GM18507 (cell line): ENCODE measurements at regions not wholly inside any gene's neighbourhood (a gene's known extent, or its start where the extent isn't known, plus 50 kb on each side); places are given as distances from the start of the nearest gene placed in this dataset.
"Not testable (repeated sequence)": the region's sequence is repeated elsewhere in the genome, so short reads cannot be mapped to it uniquely, and the experiment has no call there.

Experiments used
- DNase-seq: peaks from one replicate; pipeline ENCODE4 v3.0.0; 2011; ENCODE audit warnings: low read depth; ENCODE audit not compliant: insufficient read length; ENCODE audit errors: extremely low spot score
- FAIRE-seq: peaks from 2 replicates; lab custom pipeline; 2011; peaks lifted over from hg19 to GRCh38; lab: Jason Lieb, UNC

DNA sequence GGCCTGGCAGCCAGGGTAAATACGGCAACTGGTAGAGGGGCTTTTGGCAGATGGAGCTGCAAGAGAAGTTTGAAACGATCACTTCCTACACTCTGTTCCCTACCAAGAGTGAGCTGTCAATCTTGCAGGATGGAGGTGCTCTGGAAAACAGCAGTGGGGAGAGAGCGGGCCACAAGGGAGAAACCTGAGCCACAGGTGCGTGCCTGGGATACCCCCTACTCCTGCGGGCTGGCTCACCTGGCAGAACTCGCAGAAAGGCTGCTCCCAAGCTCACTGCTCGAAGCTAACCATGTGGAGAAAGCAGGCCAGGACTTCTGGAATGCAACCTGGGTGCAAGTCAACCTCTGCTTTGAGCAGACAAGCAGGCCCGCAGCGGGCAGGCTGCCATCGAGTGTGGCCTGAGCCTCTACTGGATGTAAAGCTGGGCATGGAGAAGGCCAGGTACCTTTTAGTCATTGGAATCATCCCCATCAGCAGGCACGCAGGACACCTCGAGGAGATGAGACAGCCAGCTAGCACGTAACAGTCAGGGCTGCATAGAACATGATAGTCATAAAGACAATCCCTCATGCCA, 256.8 kb downstream of the BCL2L11 start:
- not testable (repeated sequence) for DNase-seq, FAIRE-seq

DNA sequence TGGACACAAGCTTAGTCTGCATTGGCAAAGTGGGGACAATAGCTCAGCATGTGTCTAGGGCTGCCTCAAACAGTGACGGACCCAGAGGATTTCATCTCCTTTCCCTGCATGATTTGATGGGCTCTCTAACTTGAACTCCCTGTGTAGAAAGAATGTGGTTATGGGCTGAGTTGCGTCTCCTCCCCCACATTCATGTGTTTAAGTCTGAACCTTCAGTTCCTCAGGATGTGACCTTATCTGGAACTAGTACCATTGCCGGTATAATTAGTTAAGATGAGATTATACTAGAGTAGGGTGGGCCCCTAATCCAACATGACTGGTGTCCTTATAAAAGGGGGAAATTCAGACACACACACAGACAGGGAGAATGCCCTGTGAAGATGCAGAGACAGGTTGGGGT, 257.6 kb downstream of the BCL2L11 start:
- not testable (repeated sequence) for FAIRE-seq, DNase-seq

DNA sequence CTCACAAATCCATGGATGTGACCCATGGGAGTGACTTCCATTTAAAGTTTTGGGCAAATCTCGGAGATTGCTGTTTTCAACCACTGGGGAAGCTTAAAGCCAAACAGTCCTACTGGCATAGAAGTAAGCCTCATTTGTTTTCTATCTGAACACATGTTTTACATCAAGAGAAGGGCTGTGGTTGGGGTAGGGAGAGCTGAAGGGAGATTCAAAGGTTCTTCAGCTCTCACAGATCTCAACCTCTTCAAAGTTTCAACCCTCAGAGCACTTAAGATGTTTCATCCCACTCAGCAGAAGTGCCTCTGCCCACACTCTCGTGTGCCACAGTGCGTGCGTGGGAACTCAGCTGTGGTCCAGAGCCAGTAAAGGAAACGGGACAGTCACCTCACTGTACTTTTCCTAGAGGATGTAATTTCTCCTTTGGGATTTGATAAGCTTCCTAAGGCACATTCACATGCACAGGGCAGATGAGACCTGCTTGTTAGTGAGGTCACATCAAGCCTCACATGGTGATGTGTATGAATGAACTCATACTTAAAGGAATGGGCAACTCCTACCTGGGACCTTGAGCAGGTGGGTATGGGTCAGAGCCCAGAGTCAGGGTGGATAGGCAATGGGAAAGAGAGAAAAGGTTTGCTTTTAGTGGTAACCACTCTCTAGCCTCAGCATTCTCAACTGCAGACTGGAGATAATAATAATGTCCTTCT, 260.2 kb downstream of the BCL2L11 start:
- DNase-seq, FAIRE-seq: not testable (repeated sequence)

DNA sequence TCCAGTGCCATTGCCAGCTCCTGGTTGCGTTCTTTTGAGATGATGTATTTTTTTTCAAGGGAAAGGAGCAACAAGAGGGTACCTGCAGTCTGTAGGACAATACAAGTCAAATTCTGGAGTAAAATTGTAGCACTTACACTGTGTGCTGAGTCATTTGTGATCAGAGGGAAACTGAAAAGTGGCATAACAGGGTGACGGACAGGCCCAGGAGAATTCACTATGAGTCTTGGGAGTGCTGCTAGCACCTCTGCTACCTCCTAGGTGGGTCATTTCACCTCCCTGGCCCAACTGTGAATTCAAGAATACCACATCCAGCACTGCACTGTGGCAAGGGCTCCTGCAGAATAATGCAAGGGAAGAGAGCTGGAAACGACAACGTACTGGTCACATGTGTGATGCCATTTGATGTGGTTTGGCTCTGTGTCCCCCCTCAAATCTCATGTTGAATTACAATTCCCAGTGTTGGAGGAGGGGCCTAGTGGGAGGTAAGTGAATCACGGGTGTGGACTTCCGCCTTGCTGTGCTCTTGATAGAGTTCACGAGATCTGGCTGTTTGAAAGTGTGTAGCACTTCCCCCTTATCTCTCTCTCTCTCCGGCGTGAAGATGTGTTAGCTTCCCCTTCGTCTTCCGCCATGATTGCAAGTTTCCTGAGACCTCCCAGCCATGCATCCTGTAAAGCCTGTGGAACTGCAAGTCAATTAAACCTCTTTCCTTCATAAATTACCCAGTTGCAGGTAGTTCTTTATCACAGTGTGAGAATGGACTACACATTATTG, 261.0 kb downstream of the BCL2L11 start:
- FAIRE-seq, DNase-seq: not testable (repeated sequence)

DNA sequence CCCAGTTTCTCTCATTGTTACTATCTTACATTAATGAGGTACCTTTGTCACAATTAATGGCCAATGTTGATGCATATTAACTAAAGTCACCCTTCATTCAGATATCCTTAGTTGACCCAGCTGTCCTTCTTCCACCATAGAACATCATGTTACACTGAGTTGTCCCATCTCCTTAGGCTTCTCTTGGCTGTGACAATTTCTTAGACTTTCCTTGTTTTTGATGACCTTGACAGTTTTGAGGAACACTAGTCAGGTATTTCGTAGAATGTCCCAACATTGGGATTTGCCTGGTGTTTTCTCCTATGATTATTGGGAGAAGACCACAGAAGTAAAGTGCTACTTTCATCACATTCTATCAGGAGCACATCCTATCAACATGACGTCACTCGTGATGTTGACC, 261.8 kb downstream of the BCL2L11 start:
- DNase-seq, FAIRE-seq: not testable (repeated sequence)

DNA sequence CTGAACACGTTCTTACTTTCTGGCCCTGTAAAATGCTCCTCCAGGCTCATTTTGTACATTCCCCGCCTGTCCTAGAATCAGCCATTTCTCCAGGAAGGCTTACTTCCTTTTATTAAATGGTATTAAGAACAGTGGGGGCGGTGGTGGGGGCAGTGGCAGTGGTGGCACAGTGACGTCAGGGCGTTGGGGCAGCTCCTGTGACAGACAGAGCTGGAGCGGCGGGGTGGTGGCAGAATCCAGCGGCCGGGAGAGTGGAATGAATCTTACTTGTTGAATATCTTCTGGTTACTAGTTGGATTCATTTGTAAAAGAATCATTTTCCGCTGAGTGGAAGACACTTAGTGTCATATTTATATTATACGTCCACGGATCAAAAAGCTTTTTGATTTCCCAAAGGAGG, 262.6 kb downstream of the BCL2L11 start:
- not testable (repeated sequence) for DNase-seq, FAIRE-seq

DNA sequence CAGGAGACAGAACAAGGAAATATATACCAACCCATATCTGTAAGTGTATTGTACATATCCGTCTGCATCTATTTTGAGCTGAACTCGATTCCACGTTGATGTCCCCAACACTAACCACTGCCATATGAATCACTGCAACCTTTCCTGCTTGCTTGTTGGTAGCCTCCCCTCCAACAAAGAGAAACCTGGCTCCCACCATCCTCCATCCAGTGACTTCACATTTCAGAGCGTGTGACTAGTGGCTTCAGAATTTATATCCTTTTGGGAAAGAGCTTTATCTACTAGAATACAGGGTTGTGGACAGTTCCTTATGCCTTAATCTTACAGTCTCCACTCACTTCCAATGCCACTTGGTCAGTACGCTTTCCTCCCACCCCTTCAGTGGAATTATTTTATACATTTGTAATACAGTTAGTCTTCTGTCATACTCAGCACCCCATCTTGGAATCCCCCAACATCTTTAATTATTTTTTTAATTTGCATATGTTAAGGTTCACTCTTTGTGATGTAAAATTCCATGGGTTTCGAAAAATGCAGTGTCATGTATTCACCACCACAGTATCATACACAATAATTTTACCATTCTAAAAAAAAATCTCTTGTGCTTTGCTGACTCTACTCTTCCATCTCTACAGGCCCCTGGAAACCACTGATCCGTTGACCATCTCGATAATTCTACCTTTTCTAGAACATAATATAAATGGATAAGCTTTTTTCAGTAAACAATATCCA, 264.7 kb downstream of the BCL2L11 start:
- FAIRE-seq, DNase-seq: not testable (repeated sequence)

DNA sequence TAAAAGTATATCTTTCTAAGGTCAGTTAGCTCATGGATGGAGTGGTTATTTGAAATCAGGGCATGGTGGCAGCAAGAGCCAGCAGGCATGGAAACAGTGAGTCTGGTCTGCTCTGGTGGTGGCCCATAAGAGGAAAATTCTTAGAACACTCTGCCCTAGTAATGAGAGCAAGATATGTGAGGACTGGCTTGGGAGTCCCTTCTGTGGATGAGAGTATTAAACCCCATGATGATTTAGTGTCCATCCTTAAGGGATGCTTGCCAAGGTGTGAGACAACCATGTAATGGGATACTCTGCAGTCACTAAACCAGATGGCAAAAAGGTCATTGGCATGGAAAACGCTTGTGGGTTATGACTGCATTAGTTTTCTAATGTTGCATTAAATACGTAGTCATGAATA, 269.9 kb downstream of the BCL2L11 start:
- FAIRE-seq, DNase-seq: not testable (repeated sequence)

DNA sequence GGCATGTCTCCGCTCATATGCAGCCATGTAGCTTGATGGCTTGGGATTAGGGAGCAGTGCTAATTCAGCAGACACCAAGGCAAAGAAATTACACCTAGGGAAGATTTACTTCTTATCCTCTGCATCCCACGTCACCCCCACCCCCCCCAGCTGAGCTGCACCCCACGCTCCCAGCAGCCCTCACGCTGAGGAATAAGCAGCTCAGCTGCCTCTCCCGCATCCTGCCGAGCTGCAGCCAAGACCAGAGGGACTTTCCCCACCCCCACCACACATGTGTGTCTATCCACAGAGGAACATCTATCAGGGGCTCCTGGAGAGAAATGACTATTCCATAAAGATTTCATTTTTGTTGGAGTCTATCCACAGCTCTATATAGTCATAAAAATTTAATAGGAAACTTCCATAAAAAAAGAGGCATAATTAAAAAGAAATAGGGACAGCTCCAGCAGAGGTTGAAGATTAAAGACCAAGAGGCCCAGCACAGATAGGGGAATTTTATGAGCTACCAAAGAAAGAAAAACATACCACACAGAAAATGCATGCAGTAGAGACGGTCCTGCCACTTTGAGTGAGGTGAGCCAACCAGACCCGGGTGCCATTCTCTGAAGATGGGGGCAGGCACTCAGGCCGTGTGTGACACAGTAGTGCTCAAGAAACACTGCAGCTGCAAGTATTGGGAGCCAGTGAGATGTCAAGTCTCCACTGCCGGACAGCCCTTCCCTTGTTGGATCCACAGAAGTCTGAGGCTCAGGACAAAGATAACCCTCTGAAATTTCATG, 274.8 kb downstream of the BCL2L11 start:
- not testable (repeated sequence) for DNase-seq, FAIRE-seq

DNA sequence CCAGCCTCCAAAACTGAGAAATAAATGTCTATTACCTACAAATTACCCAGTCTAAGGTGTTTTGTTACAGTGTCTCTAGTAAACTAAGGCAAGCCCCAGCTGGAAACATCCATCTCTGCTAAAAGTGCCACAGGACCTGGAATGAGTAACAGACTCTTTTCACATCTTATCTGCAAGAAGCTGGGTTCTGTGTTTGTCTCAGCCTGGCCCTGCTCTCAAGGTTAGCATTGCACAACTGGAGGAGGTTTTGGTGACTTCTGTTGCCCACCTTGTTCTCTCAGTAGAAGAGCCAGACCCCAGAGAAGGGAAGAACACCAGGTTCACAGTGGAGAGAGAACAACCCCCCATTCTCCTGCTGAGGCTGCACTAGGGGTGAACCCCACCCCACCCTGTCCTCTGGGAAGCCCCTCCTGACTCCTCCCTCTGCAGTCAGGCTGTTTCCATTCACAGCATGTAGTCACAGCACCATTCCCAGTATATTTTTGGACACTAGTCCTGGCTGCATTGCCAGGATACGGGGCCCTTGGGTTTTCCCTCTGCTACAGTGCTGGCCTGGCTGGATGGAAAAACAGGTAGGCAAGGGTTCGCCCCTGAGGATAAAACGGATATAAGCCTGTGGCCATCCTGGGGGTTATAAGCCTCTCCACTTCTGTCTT, 280.0 kb downstream of the BCL2L11 start:
- FAIRE-seq, DNase-seq: not testable (repeated sequence)

DNA sequence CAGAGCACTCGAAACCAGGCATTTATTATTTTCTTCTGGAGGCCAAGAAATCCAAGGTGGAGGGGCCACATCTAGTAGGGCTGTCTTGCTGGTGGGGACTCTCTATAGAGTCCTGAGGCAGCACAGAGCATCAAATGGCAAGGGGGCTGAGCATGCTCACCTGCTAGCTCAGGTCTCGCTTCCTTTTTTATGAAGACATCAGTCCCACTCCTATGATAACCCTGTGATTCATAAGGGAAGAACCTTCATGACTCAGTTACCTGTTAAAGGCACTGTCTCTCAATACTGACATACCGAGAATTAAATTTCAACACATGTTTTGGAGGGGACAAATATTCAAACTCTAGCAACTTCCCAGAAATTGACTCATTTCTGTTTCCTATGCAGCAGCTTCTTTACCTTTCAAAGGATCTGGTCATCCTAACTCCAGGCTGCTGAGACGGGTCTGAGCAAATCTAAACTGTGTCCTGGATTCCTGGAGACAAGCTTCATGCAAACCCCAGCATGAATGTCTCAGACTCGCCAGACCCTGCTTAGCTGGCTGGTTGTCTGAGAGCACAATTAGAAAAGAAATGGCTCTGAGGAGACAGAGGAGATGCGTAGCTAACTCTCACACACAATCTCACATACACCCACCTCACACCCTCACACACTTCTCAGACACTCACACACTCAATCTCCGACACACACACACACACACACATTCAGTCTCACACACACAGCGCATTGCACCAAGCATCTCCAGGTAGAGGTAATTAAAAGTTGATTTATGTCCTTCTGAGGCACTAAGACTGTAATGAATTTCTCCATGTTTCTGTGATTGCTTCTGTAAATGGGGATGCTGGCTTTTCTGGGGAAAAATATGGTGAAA, 280.8 kb downstream of the BCL2L11 start:
- DNase-seq, FAIRE-seq: not testable (repeated sequence)

DNA sequence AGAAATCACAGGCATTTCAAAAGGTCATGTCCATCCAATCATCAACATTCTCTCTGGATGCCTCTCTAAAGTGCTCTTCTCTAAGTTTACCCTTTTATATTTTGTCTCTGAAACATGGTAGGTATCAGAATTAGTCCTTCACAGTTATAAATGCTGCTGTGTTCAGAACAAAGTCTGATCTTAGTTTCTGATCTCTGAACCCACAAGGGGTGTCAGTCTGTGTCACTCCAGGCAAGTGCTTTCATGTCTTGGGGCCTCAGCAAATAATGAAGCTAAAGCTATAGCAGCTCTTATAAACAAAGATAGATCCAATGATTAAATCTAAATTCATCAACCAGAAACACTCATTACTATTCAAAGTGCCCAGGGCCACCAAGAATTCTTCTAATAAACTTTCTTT, 281.7 kb downstream of the BCL2L11 start:
- not testable (repeated sequence) for FAIRE-seq, DNase-seq

DNA sequence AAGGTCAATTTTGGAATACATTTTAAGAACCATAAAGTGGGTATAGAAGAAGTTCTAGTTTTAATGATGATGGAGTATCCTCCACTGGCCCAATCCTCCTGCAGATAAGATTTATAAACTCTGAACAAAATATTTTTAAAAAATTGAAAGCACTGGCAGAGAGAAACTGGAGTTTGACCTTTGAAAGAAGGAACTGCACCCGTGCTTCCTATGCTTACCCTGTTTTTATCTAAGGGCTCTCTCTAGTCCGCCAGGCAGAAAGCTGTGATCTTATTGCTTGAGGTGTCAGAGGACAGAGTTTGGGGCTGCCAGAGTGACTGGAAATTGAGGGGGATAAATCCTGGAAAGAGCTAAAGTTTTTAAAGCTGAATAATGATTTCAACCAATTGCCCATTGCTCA, 282.6 kb downstream of the BCL2L11 start:
- FAIRE-seq, DNase-seq: not testable (repeated sequence)

DNA sequence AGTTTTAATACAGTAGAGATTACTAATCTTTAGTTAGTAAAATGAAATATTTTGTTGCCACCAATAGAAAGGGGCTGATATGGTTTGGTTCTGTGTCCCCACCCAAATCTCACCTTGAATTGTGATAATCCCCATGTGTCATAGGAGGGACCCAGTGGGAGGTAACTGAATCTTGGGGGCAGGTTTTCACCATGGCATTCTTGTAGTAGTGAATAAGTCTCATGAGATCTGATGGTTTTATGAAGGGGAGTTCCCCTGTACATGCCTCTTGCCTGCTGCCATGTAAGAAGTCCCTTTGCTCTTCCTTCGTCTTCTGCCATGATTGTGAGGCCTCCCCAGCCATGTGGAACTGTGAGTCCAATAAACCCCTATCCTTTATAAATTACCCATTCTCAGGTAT, 285.9 kb downstream of the BCL2L11 start:
- FAIRE-seq, DNase-seq: not testable (repeated sequence)

DNA sequence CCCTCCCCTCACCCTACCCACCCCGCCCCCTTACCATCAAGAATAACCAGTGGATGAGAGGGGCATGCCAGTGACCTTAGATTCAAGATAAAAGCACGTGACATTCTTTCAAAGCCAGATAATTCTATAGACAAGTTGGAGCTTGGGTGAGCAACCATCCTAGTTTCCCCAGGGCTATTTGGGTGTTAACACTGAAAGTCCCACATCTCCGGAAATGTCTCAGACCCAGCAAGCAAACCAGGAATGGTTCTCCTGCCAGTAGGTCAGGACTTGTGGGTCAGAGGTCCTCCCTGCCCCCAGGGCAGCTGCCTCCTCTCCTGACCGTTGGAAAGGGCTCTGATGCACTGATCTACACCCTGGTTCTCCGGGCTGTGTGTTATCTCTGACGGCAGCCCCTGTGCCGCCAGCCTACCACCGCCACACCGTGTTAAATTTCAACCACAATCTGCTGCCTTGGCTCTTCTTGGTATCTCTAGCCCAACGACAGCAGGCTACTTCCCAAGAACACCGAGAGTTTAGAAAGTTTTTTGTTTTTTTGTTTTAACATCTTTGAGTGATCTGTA, 287.0 kb downstream of the BCL2L11 start:
- not testable (repeated sequence) for FAIRE-seq, DNase-seq

DNA sequence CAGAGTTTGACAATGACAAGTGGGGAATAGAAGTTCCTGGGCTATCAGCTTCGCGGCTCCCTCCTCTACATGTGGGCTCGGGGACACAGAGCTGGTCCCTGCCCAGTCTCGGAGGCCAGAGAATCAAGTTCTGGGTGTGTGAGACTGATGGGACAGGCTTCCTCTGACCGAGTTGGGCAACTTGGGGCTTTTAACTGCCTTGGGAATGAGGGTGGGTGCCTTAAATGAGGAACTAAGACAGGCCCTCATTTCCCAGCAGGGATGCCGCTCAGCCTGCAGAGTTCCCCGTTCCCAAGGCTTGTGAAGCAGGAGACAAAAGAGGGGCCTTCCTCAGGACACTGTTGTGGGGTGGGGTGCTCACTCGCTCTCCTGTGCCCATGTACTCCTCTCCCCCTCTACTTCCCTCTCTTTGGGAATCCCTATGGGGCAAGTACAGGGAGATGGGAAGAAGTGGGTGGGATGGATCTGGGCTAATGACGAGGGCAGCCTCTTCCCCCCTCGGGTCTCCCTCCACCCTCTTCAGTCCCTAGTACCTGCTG, 290.2 kb downstream of the BCL2L11 start:
- not testable (repeated sequence) for FAIRE-seq

More for the DNA sequence above, 290.2 kb downstream of the BCL2L11 start:
- DNase-seq, result not testable (repeated sequence)
